TTC549 (cell line): ENCODE measurements at regions not wholly inside any gene's neighbourhood (a gene's known extent, or its start where the extent isn't known, plus 50 kb on each side); places are given as distances from the start of the nearest gene placed in this dataset.

ENCODE experiments used
- FAIRE-seq: peaks from 2 replicates; lab custom pipeline; 2012; peaks lifted over from hg19 to GRCh38; lab: Jason Lieb, UNC

GRCh38 chr11:45554230-45554967 lies 111.0 kb downstream of the CHST1 start:
- no peak for FAIRE-seq

GRCh38 chr11:45553383-45553936 lies 112.0 kb downstream of the CHST1 start:
- no peak for FAIRE-seq

- FAIRE-seq, result no peak
These were observed 114.2 kb downstream of the CHST1 start for GRCh38 chr11:45551191-45551713.

GRCh38 chr11:45549257-45549656 lies 116.2 kb downstream of the CHST1 start:
- no peak for FAIRE-seq

GRCh38 chr11:45546366-45546765 lies 119.1 kb downstream of the CHST1 start:
- FAIRE-seq, result no peak

GRCh38 chr11:45544826-45545225 lies 120.6 kb downstream of the CHST1 start:
- no peak for FAIRE-seq

- no peak for FAIRE-seq
These were observed 121.5 kb downstream of the CHST1 start for GRCh38 chr11:45543808-45544422.

GRCh38 chr11:45543081-45543480 lies 122.3 kb downstream of the CHST1 start:
- no peak for FAIRE-seq

- FAIRE-seq, result no peak
These were observed 123.6 kb downstream of the CHST1 start for GRCh38 chr11:45541693-45542434.

- no peak for FAIRE-seq
These were observed 126.5 kb downstream of the CHST1 start for GRCh38 chr11:45538939-45539338.

GRCh38 chr11:45538363-45538762 lies 127.1 kb downstream of the CHST1 start:
- no peak for FAIRE-seq

- no peak for FAIRE-seq
These were observed 127.8 kb downstream of the CHST1 start for GRCh38 chr11:45537614-45538013.

GRCh38 chr11:45535033-45535432 lies 130.4 kb downstream of the CHST1 start:
- FAIRE-seq, result no peak

- no peak for FAIRE-seq
These were observed 131.3 kb downstream of the CHST1 start for GRCh38 chr11:45534132-45534531.

GRCh38 chr11:45532546-45532945 lies 132.9 kb downstream of the CHST1 start:
- FAIRE-seq, result no peak

GRCh38 chr11:45530776-45531175 lies 134.6 kb downstream of the CHST1 start:
- FAIRE-seq, result no peak

- no peak for FAIRE-seq
These were observed 135.3 kb downstream of the CHST1 start for GRCh38 chr11:45530111-45530510.

- no peak for FAIRE-seq
These were observed 137.0 kb downstream of the CHST1 start for GRCh38 chr11:45528435-45528834.

GRCh38 chr11:45527898-45528297 lies 137.5 kb downstream of the CHST1 start:
- no peak for FAIRE-seq

GRCh38 chr11:45525393-45525792 lies 140.0 kb downstream of the CHST1 start:
- no peak for FAIRE-seq

GRCh38 chr11:45523760-45524159 lies 141.7 kb downstream of the CHST1 start:
- FAIRE-seq, result no peak

GRCh38 chr11:45518833-45519535 lies 146.4 kb downstream of the CHST1 start:
- FAIRE-seq, result no peak
